ENCODE measurements at regions not wholly inside any gene's neighbourhood (a gene's known extent, or its start where the extent isn't known, plus 50 kb on each side); places are given as distances from the start of the nearest gene placed in this dataset.

- Mint-ChIP-seq H3K27ac (ENCODE audit: unreplicated experiment) (no peak overlapping the region), H3K9me3 (ENCODE audit: unreplicated experiment) (no peaks in the 10 kb centered on the region), H3K4me3 (ENCODE audit: unreplicated experiment) (no peak overlapping the region), H3K36me3 (ENCODE audit: insufficient read depth, unreplicated experiment) (no peaks in the 10 kb centered on the region), H3K4me1 (ENCODE audit: low read depth, unreplicated experiment) (no peaks in the 10 kb centered on the region), H3K27me3 (ENCODE audit: insufficient read depth, unreplicated experiment) (peaks cover 3% of the 10 kb centered on the region)
- CTCF ChIA-PET = no interaction called here
- Histone ChIP-seq H3K4me1 (no peaks in the 10 kb centered on the region), H3K36me3 (ENCODE audit: control insufficient read depth, insufficient read depth, low read length) (no peaks in the 10 kb centered on the region), H3K9me3 (no peaks in the 10 kb centered on the region), H3K4me3 (ENCODE audit: low read depth, low read length) (no peak overlapping the region), H3K27me3 (replicated peaks; ENCODE audit: control insufficient read depth, insufficient read depth, low read length) (no peaks in the 10 kb centered on the region)
- TF ChIP-seq CTCF (IDR thresholded peaks at IDR 0.05; ENCODE audit: insufficient read depth in 1 of 2, low read depth in 1 of 2, low read length in 1 of 2, severe bottlenecking in 1 of 2, unreplicated experiment in 1 of 2) = no peak
- DNase-seq = no peak
- POLR2A ChIA-PET = no interaction called here
- BruUV-seq (replicated peaks) = no TSS peak
- intact Hi-C loops (cut with micrococcal nuclease; ENCODE audit: unreplicated experiment) = no loop called here
Observed at GRCh38 chr4:149949381-149949780, 128.9 kb upstream of the DCLK2 start.

DNA sequence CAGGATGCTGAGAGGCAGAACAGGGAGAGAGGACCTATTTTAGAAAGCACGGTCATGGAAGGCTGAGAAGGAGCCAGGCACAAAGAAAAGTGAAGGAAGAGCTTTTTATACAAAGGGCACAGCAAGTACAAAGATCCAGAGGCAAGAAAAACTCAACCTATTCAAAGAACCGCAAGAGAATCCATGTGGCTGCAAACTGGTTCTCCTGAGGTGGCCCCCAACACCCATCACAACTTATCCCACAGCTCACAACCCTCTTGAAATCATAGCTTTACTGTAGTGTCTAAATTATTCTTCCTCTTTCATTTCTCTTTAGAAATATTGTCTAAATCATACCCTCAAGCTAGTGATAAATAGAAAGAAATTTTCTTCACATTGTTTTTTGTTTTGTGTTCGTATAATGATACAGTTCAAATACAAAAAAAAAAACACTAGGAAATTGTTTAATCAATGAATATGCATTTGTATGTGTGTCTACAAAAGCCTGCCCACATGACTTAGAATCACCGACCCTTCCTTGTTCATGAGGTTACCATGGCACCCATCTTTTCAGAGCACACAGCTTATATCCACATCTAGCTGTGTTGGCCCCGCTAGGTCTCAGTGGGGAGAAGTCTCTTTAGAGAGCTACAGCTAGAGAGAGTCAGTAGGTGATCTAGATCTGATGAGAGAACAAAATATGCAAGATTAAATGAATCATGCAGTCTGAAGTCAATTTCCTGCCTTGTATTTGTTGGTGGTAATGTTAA lies 126.9 kb upstream of the DCLK2 start:
- BruUV-seq (replicated peaks) = no TSS peak
- Mint-ChIP-seq H3K4me3 (ENCODE audit: unreplicated experiment) (no peak overlapping the region), H3K27me3 (ENCODE audit: insufficient read depth, unreplicated experiment) (peaks cover 3% of the 10 kb centered on the region), H3K27ac (ENCODE audit: unreplicated experiment) (no peak overlapping the region), H3K36me3 (ENCODE audit: insufficient read depth, unreplicated experiment) (no peaks in the 10 kb centered on the region), H3K9me3 (ENCODE audit: unreplicated experiment) (no peaks in the 10 kb centered on the region), H3K4me1 (ENCODE audit: low read depth, unreplicated experiment) (no peaks in the 10 kb centered on the region)
- intact Hi-C loops (cut with micrococcal nuclease; ENCODE audit: unreplicated experiment) = no loop called here
- H3K4me3 ChIP-seq (ENCODE audit: low read depth, low read length) = no peak overlapping the region
- ChIA-PET POLR2A (no interaction called here), CTCF (no interaction called here)
- no peaks in the 10 kb centered on the region for H3K9me3 ChIP-seq
- DNase-seq = no peak
- no peaks in the 10 kb centered on the region for H3K36me3 ChIP-seq (ENCODE audit: control insufficient read depth, insufficient read depth, low read length)
- no peaks in the 10 kb centered on the region for H3K27me3 ChIP-seq (replicated peaks; ENCODE audit: control insufficient read depth, insufficient read depth, low read length)
- no peaks in the 10 kb centered on the region for H3K4me1 ChIP-seq
- TF ChIP-seq CTCF (IDR thresholded peaks at IDR 0.05; ENCODE audit: insufficient read depth in 1 of 2, low read depth in 1 of 2, low read length in 1 of 2, severe bottlenecking in 1 of 2, unreplicated experiment in 1 of 2) = no peak

DNA sequence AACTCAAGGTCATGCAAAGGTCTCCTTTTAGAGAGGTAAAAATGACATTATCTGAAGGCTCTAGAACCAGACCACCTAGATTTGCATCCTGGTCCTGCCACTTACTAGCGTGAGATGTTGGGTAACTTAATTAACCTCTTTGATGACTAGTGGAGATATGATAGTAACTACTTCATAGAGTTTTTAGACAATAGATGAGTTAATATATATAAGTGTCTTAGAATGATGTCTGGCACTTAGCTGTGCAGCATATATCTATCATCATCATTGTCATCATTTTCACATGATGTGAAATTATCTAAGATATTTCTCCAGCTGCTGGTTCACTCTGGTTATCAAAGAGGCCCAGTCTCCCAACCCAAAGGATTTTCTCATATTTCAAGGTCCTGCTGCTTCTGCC lies 126.1 kb upstream of the DCLK2 start:
- no peak for DNase-seq
- ChIA-PET CTCF (no interaction called here), POLR2A (no interaction called here)
- Mint-ChIP-seq H3K27me3 (ENCODE audit: insufficient read depth, unreplicated experiment) (peaks cover 3% of the 10 kb centered on the region), H3K9me3 (ENCODE audit: unreplicated experiment) (no peaks in the 10 kb centered on the region), H3K4me1 (ENCODE audit: low read depth, unreplicated experiment) (no peaks in the 10 kb centered on the region), H3K27ac (ENCODE audit: unreplicated experiment) (no peak overlapping the region), H3K4me3 (ENCODE audit: unreplicated experiment) (no peak overlapping the region), H3K36me3 (ENCODE audit: insufficient read depth, unreplicated experiment) (no peaks in the 10 kb centered on the region)
- no peaks in the 10 kb centered on the region for H3K4me1 ChIP-seq
- H3K4me3 ChIP-seq (ENCODE audit: low read depth, low read length) = no peak overlapping the region
- no TSS peak for BruUV-seq (replicated peaks)
- H3K9me3 ChIP-seq = no peaks in the 10 kb centered on the region
- no peaks in the 10 kb centered on the region for H3K36me3 ChIP-seq (ENCODE audit: control insufficient read depth, insufficient read depth, low read length)
- no peak for TF ChIP-seq CTCF (IDR thresholded peaks at IDR 0.05; ENCODE audit: insufficient read depth in 1 of 2, low read depth in 1 of 2, low read length in 1 of 2, severe bottlenecking in 1 of 2, unreplicated experiment in 1 of 2)
- intact Hi-C loops (cut with micrococcal nuclease; ENCODE audit: unreplicated experiment) = no loop called here
- no peaks in the 10 kb centered on the region for H3K27me3 ChIP-seq (replicated peaks; ENCODE audit: control insufficient read depth, insufficient read depth, low read length)

All from Caco-2 (cell line).